GM23338 (cell line): ENCODE measurements at regions not wholly inside any gene's neighbourhood (a gene's known extent, or its start where the extent isn't known, plus 50 kb on each side); places are given as distances from the start of the nearest gene placed in this dataset.

Experiments used
- ATAC-seq: fragments of 200-7000 bp; cut with Tn5 transposase; 3 replicates; pipeline ENCODE4 v1.9.1; 2020
- DNase-seq: peaks from one replicate; pipeline ENCODE4 v3.0.0-alpha.2; 2015; ENCODE audit warnings: low spot score
- H2AFZ ChIP-seq: fragments of 200-600 bp; sonication (generic); 2 replicates; pipeline ENCODE4 v1.8.0; 2016; ENCODE audit warnings: antibody characterized with exemption, mild to moderate bottlenecking, moderate library complexity
- H3F3A ChIP-seq: fragments of 200-600 bp; sonication (generic); replicated peaks from 2 replicates; pipeline ENCODE4 v1.8.0; 2017; ENCODE audit warnings: antibody characterized with exemption, mixed run types, low read depth
- H3K27ac ChIP-seq: fragments of 200-600 bp; sonication (generic); 2 replicates; pipeline ENCODE4 v1.6.1; 2016; ENCODE audit warnings: low read depth
- H3K27me3 ChIP-seq: fragments of 200-600 bp; sonication (generic); 2 replicates; pipeline ENCODE4 v1.8.0; 2016; ENCODE audit warnings: mild to moderate bottlenecking, mixed run types, moderate library complexity; ENCODE audit not compliant: insufficient read depth
- H3K36me3 ChIP-seq: fragments of 200-600 bp; sonication (generic); 2 replicates; pipeline ENCODE4 v1.8.0; 2016; ENCODE audit warnings: mild to moderate bottlenecking; ENCODE audit not compliant: insufficient read depth
- H3K4me1 ChIP-seq: fragments of 200-600 bp; sonication (generic); 2 replicates; pipeline ENCODE4 v1.8.0; 2016; ENCODE audit warnings: mild to moderate bottlenecking, moderate library complexity; ENCODE audit not compliant: insufficient read depth
- H3K4me2 ChIP-seq: fragments of 200-600 bp; sonication (generic); 2 replicates; pipeline ENCODE4 v1.7.1; 2017; ENCODE audit warnings: mixed run types
- H3K4me3 ChIP-seq: fragments of 200-600 bp; sonication (generic); 2 replicates; pipeline ENCODE4 v1.6.1; 2016; ENCODE audit warnings: mixed run types
- H3K79me2 ChIP-seq: fragments of 200-600 bp; sonication (generic); replicated peaks from 2 replicates; pipeline ENCODE4 v1.8.0; 2017; ENCODE audit warnings: mild to moderate bottlenecking; ENCODE audit not compliant: insufficient read depth
- H3K9me2 ChIP-seq: fragments of 200-600 bp; sonication (generic); 2 replicates; pipeline ENCODE4 v1.8.0; 2017; ENCODE audit not compliant: insufficient read depth
- H4K20me1 ChIP-seq: fragments of 200-600 bp; sonication (generic); replicated peaks from 2 replicates; pipeline ENCODE4 v1.8.0; 2017; ENCODE audit warnings: mild to moderate bottlenecking; ENCODE audit not compliant: insufficient read depth
- H3K27ac Mint-ChIP-seq: 2 replicates; pipeline ENCODE4 v1.8.0; 2020; ENCODE audit warnings: inconsistent platforms, mild to moderate bottlenecking, moderate library complexity, mixed read lengths
- H3K27me3 Mint-ChIP-seq: 3 replicates; pipeline ENCODE4 v1.8.0; 2022; ENCODE audit warnings: low read depth, mild to moderate bottlenecking, moderate library complexity, mixed read lengths, inconsistent platforms; ENCODE audit not compliant: insufficient read depth, poor library complexity
- H3K36me3 Mint-ChIP-seq: 3 replicates; pipeline ENCODE4 v1.8.0; 2021; ENCODE audit warnings: low read depth, mild to moderate bottlenecking, inconsistent platforms, moderate library complexity, mixed read lengths
- H3K4me1 Mint-ChIP-seq: 3 replicates; pipeline ENCODE4 v1.8.0; 2020; ENCODE audit warnings: mild to moderate bottlenecking, inconsistent platforms, mixed read lengths
- H3K4me3 Mint-ChIP-seq: 3 replicates; pipeline ENCODE4 v1.8.0; 2021; ENCODE audit warnings: moderate library complexity, mild to moderate bottlenecking, inconsistent platforms, mixed read lengths
- H3K9me3 Mint-ChIP-seq: 3 replicates; pipeline ENCODE4 v1.8.0; 2020; ENCODE audit warnings: moderate library complexity, mild to moderate bottlenecking, inconsistent platforms, mixed read lengths
- CREB1 ChIP-seq: fragments of 250-450 bp; sonication (Bioruptor Pico); IDR thresholded peaks from 2 replicates; pipeline ENCODE4 v1.5.0; 2020; ENCODE audit warnings: low read depth, mild to moderate bottlenecking, moderate library complexity
- EZH2 ChIP-seq: fragments of 200-600 bp; sonication (generic); IDR thresholded peaks from one replicate; pipeline ENCODE4 v1.8.0; 2017; ENCODE audit warnings: antibody characterized with exemption, mild to moderate bottlenecking, low read depth; ENCODE audit not compliant: unreplicated experiment
- EZH2phosphoT487 ChIP-seq: fragments of 200-600 bp; sonication (generic); IDR thresholded peaks from one replicate; pipeline ENCODE4 v1.8.1; 2018; ENCODE audit warnings: antibody characterized with exemption; ENCODE audit not compliant: unreplicated experiment
- NANOG ChIP-seq: IDR thresholded peaks from 2 replicates; pipeline ENCODE4 v1.6.1; 2016; ENCODE audit warnings: antibody characterized with exemption, borderline replicate concordance
- POLR2AphosphoS5 ChIP-seq: IDR thresholded peaks from 2 replicates; pipeline ENCODE4 v1.6.1; 2016; ENCODE audit warnings: antibody characterized with exemption, low read depth
- ZNF114 ChIP-seq: fragments of 250-450 bp; sonication (Bioruptor Pico); IDR thresholded peaks from 2 replicates; pipeline ENCODE4 v1.5.0; 2020; ENCODE audit warnings: mild to moderate bottlenecking, moderate library complexity
- ZNF331 ChIP-seq: fragments of 250-450 bp; sonication (Bioruptor Pico); IDR thresholded peaks from 2 replicates; pipeline ENCODE4 v1.5.0; 2020; ENCODE audit warnings: low read depth, mild to moderate bottlenecking, moderate library complexity
- ZNF462 ChIP-seq: fragments of 250-450 bp; sonication (Bioruptor Pico); IDR thresholded peaks from 2 replicates; pipeline ENCODE4 v1.5.0; 2020; ENCODE audit warnings: mild to moderate bottlenecking, moderate library complexity
- TF ChIP-seq, protein P1 (sequence below): IDR thresholded peaks from 2 replicates; pipeline ENCODE4 v1.6.1; 2016; ENCODE audit warnings: antibody characterized with exemption

- Mint-ChIP-seq H3K4me1 (0 out of 3 replicates have a peak, but pooled peaks cover 2% of the 10 kb centered on the region), H3K27ac (no peak overlapping the region), H3K9me3 (peaks cover 24% of the 10 kb centered on the region), H3K36me3 (peaks cover 15% of the 10 kb centered on the region; the same call in 2 of the 3 replicates), H3K4me3 (no peak overlapping the region), H3K27me3 (no peaks in the 10 kb centered on the region)
- H3F3A ChIP-seq, result no peaks in the 10 kb centered on the region
- H2AFZ ChIP-seq, result no peak overlapping the region
- no peaks in the 10 kb centered on the region for H3K4me1 ChIP-seq
- H3K27me3 ChIP-seq, result no peaks in the 10 kb centered on the region
- no peaks in the 10 kb centered on the region for H3K79me2 ChIP-seq
- H4K20me1 ChIP-seq, result no peaks in the 10 kb centered on the region
- peaks cover 13% of the 10 kb centered on the region for H3K36me3 ChIP-seq
- DNase-seq (no peak), ATAC-seq (no peak)
- H3K9me2 ChIP-seq, result 0 out of 2 replicates have a peak, but pooled peaks cover 6% of the 10 kb centered on the region
- TF ChIP-seq POLR2AphosphoS5 (no peak), ZNF331 (CRISPR knock-in tag) (no peak), CREB1 (CRISPR knock-in tag) (no peak), ZNF114 (no peak), EZH2phosphoT487 (no peak), ZNF462 (no peak), EZH2 (no peak), NANOG (no peak)
- TF ChIP-seq, protein P1, sequence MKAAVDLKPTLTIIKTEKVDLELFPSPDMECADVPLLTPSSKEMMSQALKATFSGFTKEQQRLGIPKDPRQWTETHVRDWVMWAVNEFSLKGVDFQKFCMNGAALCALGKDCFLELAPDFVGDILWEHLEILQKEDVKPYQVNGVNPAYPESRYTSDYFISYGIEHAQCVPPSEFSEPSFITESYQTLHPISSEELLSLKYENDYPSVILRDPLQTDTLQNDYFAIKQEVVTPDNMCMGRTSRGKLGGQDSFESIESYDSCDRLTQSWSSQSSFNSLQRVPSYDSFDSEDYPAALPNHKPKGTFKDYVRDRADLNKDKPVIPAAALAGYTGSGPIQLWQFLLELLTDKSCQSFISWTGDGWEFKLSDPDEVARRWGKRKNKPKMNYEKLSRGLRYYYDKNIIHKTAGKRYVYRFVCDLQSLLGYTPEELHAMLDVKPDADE, result no peak
- no peak overlapping the region for H3K27ac ChIP-seq
- no peak overlapping the region for H3K4me2 ChIP-seq
- no peak overlapping the region for H3K4me3 ChIP-seq
Measured at GRCh38 chr7:24152356-24152755, 131.6 kb upstream of the NPY start.
